Dermis microvascular lymphatic vessel endothelial cell (primary cell): ENCODE measurements at regions not wholly inside any gene's neighbourhood (a gene's known extent, or its start where the extent isn't known, plus 50 kb on each side); places are given as distances from the start of the nearest gene placed in this dataset.
"Not testable (repeated sequence)": the region's sequence is repeated elsewhere in the genome, so short reads cannot be mapped to it uniquely, and the experiment has no call there.

ENCODE experiments used
- DNase-seq, 2 donors: peaks; one replicate each; pipeline versions ENCODE4 v3.0.0 to v3.0.0-alpha.2; 2010; ENCODE audit warnings: low read depth in 2 of 2

DNA sequence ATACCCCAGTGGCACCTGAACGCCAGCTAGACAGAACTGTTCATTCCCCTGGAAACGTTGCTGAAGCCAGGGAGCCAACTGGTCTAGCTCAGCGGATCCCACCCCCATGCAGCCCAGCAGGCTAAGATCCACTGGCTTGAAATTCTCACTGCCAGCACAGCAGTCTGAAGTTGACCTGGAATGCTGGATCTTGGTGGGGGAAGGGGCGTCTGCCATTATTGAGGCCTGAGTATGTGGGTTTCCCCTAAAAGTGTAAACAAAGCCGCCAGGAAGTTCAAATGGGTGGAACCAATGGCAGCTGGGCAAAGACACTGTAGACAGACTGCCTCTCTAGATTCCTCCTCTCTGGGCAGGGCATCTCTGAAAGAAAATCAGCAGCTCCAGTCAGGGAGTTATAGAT, 213.0 kb downstream of the NKX6-1 start:
- no peak for DNase-seq

GRCh38 chr4:84279678-84280077, 219.4 kb downstream of the NKX6-1 start:
- no peak for DNase-seq

DNA sequence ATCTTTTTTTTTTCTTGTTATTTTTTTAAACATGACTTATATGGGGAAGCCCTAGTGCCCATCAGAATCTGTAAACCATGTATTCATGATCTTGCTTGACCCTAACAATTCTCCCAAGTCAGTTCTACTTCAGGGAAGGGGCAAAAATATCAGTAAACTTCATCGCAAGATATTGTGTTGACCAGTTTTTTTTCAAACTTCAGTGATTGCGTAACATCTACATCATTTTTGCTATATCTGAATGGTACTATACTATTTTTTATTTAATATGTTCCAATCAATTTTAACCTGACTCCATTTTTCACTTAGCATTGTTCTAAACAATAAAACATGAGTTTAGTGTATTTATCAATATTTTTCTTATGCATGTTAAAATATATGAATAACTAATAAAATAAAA, 221.2 kb downstream of the NKX6-1 start:
- DNase-seq: no peak

DNA sequence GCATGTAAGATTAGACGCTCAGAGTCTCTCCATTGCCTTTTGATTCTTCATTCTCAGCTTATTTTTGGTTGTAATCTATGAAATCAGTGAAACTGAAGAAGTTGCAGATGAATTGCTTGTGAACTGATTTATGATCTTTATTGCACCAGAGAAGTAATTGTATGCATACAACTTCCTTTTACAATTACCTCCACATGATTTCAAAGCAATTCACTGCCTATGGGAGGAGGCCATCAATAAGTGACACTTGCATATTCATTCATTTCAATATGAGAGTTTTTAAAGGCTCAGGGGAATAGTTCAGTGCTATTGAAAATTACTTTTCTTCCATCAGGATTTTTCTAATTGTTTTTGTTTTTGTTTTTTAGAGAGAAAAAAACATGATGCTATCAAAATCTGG, 222.3 kb downstream of the NKX6-1 start:
- DNase-seq: no peak

DNA sequence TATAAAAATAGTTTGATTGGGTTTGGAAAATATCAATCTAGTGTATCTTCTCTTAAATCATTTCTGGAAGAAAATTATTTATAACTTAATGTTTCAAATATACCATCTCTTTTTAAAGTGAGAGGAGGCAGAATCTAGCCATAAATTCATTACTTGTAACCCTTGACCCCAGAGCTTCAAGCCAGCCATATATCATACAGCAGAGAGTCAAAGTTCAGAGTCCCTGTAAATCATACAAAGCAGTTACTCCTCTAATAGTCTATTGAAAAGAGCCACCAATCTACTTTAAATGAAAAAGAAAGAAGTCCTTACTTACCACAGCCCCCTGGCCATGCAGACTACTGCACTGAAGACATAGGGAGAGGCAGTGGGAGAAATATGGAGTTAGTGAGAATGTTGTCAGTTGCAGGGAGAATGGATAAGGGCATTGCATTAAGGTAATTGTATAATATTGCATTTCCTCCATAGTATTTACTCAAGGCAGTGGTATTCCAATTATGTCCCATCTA, 229.5 kb downstream of the NKX6-1 start:
- no peak for DNase-seq

DNA sequence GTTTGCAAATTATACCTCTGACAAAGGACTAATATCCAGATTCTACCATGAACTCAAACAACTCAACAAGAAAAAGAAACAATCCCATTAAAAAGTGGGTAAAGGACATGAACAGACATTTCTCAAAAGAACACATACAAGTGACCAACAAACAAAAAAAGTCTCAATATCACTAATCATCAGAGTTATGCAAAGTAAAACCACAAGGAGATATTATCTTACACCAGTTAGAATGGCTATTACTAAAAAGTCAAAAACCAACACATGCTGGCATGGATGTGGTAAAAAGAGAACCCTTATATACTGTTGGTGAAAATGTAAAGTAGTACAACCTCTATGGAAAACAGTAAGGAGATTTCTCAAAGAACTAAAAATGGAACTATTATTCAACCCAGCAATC, 234.4 kb downstream of the NKX6-1 start:
- DNase-seq: no peak

DNA sequence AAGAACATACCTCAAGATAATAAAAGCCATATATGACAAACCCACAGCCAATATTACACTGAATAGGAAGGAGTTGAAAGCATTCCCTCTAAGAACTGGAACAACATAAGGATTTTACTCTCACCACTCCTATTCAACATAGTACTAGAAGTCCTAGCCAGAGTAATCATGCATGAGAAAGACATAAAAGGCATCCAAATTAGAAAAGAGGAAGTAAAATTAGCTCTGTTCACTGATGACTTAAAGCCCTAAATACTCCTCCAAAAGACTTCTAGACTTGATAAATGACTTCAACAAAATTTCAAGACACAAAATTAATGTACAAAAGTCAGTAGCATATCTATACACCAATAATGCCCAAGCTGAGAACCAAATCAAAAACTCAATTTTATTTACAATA, 235.7 kb downstream of the NKX6-1 start:
- DNase-seq: no peak

GRCh38 chr4:84260495-84260894, 238.6 kb downstream of the NKX6-1 start:
- no peak for DNase-seq

DNA sequence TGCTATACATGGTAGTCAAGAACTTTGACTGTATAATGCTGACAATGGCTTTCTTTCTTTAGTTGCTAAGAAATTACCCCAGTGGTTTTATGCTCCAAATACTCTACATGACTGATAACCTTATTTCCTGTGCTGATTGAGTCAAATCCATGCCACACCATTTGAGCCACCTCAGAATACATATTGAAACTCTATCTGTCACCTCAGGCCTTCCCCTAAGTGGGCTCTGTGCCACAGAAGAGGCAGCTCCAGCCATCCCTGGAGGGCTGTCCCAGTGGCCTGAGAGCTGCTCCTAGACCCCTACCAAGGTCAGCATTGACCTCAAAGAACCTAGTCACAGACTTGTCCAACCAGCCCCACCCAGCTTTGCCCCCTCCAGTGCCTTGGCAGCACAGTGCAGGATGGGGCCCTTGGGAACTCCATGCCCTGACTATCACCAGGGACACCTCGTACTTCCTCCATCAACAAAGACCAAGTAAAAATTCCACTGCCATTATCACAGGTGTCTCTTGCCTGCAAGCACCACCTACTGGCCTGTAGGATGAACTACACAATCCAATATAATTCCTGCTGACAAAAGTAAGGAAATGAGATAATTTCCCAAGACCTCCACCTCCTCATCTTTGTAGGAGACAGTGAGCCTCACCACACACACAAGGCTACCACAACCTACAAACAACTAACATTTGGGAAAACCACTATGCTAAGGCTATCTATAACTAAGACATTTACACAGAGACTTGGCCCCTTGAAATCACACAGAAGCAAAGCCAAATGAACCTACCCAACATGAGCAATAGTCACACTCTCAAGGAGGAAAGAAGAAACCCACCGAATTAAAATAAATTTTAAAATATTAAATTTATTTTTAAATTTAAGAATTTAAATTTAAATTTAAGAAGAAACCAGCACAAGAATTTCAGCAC, 239.9 kb downstream of the NKX6-1 start:
- peak in 1 of 2 donors; percentile 37 for DNase-seq

- no peak for DNase-seq
Observed at GRCh38 chr4:84254537-84254936, 244.6 kb downstream of the NKX6-1 start.

DNA sequence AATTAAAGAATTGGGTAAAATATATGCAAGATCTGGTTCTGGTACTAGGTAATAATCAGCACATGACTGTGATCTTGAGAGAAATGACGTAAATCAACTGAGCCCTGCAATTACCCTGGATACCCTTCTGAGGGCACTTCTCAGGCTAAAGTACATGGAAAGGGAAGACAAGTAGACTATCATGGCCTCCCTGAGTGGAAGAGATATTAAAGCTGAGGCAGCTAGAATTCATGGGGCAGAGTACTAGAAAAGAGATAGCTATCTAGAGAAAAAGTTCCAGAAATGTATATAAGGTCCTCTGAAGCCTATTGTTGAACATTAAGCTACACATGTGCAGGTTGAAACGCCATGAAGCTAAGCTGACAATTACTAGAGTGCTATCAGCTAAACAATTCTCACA, 249.6 kb downstream of the NKX6-1 start:
- no peak for DNase-seq

DNA sequence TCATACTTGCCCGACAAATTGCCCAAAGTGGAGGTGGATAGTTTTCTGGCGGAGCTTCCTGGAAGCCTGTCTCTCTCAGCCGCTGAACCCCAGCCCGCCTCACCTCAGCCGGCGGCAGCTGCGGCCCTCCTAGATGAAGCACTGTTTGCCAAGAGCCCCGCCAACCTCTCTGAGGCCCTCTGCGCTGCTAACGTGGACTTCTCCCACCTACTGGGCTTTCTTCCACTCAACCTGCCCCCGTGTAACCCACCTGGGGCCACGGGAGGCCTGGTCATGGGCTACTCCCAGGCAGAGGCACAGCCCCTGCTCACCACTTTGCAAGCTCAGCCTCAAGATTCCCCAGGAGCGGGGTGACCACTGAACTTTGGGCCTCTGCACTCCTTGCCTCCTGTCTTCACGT, 254.1 kb downstream of the NKX6-1 start:
- not testable (repeated sequence) for DNase-seq

- DNase-seq: not testable (repeated sequence)
Observed at GRCh38 chr4:84244346-84244801, 254.7 kb downstream of the NKX6-1 start.

DNA sequence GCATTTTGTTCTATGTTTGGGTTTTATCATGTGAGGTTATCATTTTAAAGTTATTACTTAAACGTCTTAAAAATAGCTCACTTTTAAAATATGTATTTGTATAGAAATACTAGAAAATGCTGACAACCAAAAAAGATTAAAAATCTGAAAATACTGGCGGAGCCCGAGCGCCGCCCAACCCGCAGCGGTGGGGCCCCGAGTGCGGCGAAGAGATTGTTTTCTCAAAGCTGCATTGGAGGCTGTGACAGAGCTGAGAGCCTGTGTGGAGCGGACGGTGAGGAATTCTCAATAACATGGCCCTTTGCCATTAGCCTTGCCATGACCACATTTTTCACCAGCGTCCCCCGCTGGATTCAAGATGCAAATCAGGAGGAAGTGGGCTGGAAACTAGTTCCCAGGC, 255.4 kb downstream of the NKX6-1 start:
- DNase-seq: no peak

DNA sequence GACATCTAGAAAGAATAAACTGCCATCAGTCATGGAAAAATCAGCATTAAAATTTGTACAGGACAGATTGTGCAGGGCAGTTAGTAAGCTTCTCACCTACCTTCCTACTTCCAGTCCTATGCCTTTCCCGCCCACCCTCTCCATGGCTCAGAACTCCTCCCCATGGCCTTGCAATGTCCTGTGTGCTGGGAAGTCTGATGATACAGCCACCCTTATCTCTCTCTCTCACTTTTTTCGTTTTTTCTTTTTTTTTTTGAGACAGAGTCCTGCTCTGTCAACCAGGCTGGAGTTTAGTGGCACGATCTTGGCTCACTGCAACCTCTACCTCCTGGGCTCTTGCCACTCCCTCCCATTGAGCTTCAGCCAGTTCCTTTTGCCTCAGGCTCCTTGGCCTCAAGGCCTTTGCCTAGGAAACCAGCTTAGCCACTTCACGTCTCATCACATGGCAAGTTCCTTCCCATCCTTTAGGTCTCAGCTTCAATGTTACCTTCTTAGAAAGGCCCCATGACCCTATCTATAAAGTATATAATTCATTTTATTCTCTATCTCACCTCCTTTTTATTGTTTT, 259.7 kb downstream of the NKX6-1 start:
- no peak for DNase-seq

DNA sequence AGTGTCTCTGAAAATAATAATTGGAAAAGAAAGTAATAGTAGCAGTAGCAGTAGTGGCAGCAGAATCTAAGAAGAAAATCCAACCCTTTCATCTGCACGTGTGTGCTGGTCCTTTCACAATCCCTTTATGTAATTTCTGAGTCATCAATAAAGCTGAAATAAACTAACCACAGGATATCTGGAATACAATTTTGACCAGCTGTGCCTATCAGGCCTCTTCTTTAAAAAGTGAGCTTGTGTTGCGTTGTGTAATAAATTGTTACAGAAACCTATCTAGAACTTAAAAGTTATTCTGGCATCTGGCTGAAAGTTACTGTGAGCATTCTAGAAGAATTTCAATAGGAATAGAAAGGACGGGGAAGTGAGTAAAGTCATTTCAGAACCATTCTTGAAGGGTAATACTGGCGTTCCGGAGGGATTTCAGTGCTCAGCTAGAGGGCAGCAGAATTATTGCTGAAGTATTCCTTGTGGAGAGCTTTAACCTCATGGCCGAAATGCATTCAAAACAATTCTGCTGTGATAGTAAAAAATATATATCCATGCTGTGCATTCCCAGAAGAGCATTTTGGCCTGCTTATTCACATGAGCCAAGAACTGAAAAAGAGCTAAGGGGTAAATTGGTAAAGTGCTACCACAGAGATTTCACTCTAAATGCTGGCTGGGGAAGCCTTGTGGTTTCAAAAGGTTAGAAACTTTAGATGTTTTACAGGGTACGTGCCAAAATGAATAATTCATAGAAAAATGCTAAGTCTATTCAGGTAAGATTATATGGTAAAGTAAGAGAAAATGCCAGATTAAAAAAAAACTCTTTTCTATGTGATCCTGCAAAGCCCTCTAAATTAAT, 260.6 kb downstream of the NKX6-1 start:
- no peak for DNase-seq

- DNase-seq: no peak
Observed at GRCh38 chr4:84237008-84237407, 262.1 kb downstream of the NKX6-1 start.

DNA sequence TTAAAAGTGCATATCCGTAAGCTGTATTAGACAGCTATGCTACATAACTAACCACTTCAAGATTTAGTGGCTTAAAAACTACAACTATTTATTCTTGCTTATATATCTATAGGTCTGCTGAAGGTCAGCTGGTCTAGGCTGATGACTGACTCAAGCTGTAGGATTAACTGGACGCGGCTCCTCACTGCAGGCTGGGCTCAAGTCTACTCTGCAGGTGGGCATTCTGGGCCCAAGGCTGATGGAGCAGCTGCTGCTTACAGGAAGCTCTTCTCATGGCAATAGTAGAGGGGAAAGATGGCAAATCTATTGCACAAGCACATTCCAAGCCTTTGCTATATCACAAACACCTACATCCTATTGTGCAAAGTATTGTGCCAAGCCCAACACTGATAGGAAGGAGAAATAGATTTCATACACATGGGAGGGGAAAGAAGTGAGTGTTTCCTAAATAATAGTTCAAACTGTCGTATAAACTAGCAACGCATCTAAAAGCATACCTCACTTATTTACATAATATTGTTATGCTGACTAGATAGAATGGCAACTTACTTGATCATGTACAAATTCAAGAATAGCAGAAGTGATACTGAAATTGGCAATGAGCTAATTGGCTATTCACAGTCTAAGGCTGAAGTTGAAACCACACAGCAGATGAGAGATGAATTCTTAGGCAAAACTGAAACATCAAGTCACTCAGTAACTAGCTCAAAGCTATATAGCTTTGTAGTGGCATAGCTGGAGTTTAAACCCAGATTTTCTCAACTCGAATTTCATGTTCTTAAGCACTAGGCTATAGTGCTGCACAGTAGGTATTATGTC, 263.8 kb downstream of the NKX6-1 start:
- no peak for DNase-seq

DNA sequence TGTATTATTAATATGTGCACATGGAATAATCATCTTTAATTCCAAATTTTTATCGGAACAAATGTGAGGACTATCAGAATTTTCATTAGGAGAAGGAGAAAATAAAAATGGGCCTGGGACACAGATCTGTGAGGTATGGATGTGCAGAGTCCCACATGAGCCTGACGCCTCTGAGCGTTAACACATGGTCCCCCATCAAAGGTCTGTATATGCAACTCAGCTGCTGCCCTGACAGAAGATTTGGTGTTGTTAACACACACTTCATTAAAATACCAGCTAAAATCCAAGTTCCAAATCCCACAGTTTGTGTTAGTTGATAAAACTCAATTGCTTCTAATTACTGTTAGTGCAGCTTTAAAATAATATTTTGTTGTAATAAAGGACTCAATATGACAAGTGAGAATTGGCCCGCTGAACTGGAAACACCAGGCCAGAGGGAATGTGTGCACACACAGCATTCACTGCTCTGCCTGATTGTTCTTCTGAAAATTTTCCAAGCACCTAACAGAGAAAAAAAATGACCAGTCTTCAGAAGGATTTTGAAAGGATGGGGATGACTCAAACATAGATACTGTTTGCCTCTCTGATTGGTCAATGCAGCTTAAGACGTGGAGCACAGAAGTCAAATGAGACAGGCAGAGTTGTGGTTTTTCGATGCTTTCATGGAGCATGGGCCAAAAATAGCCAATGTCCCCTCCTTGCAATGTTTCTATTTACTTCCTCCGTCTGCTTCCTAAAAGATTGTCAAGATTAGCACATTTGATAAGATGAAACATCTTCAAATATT, 266.6 kb downstream of the NKX6-1 start:
- DNase-seq: no peak

GRCh38 chr4:84231539-84232055, 267.5 kb downstream of the NKX6-1 start:
- no peak for DNase-seq
